ENCODE measurements at regions not wholly inside any gene's neighbourhood (a gene's known extent, or its start where the extent isn't known, plus 50 kb on each side); places are given as distances from the start of the nearest gene placed in this dataset.

- TF ChIP-seq CTCF (IDR thresholded peaks at IDR 0.05) (no peak), EZH2 (IDR thresholded peaks at IDR 0.05; ENCODE audit: borderline replicate concordance, insufficient read depth, low read depth, low read length, poor library complexity, severe bottlenecking) (no peak)
These were observed 305.3 kb upstream of the NFE2L3 start for GRCh38 chr7:25846722-25847121.
